Peyer's patch (tissue), 4 donors: ENCODE measurements at regions not wholly inside any gene's neighbourhood (a gene's known extent, or its start where the extent isn't known, plus 50 kb on each side); places are given as distances from the start of the nearest gene placed in this dataset.

Experiments
- POLR2A ChIP-seq, 2 donors: fragments of 450-650 bp; IDR thresholded peaks; one replicate each; pipeline ENCODE4 v1.5.1; 2017; ENCODE audit warnings: antibody characterized with exemption in 2 of 2, mild to moderate bottlenecking in 2 of 2, moderate library complexity in 2 of 2
- TF ChIP-seq, protein P1 (sequence below), 6 experiments: fragments of 450-650 bp in 4 of 6; fragments of 200-600 bp in 2 of 6; sonication (generic) in 1 of 6; IDR thresholded peaks; one replicate each; pipeline ENCODE4 v1.5.1; 2017 to 2019; ENCODE audit warnings: antibody characterized with exemption in 6 of 6, mild to moderate bottlenecking in 3 of 6, moderate library complexity in 1 of 6

DNA sequence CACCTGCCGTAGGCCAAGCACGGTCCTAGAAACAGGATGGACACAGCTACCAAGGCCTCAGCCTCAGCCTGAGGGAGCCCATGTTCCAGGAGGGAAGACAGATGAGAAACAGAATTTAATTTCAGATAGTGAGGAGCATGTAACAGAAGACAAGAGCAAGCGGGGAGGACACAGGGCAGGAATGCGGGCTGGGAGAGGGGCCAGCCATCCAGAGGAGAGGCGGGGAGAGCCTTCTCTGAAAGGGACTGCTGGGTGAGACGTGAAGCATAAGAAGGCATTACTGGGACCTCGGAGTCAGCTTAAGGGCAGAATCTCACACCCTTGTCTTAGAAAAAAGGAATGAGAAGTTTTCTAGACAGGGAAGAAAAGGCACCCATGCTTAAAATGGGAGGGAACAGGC lies 271.7 kb upstream of the NSMCE3 start:
- TF ChIP-seq POLR2A (IDR thresholded peaks at IDR 0.05) = no peak
- TF ChIP-seq, protein P1, sequence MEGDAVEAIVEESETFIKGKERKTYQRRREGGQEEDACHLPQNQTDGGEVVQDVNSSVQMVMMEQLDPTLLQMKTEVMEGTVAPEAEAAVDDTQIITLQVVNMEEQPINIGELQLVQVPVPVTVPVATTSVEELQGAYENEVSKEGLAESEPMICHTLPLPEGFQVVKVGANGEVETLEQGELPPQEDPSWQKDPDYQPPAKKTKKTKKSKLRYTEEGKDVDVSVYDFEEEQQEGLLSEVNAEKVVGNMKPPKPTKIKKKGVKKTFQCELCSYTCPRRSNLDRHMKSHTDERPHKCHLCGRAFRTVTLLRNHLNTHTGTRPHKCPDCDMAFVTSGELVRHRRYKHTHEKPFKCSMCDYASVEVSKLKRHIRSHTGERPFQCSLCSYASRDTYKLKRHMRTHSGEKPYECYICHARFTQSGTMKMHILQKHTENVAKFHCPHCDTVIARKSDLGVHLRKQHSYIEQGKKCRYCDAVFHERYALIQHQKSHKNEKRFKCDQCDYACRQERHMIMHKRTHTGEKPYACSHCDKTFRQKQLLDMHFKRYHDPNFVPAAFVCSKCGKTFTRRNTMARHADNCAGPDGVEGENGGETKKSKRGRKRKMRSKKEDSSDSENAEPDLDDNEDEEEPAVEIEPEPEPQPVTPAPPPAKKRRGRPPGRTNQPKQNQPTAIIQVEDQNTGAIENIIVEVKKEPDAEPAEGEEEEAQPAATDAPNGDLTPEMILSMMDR (IDR thresholded peaks at IDR 0.05) = no peak
